ENCODE measurements at regions not wholly inside any gene's neighbourhood (a gene's known extent, or its start where the extent isn't known, plus 50 kb on each side); places are given as distances from the start of the nearest gene placed in this dataset.

- no peak overlapping the region for H3K4me3 ChIP-seq (ENCODE audit: low read depth, low read length)
- in situ Hi-C loops (cut with HindIII; ENCODE audit: low sequenced_read_pairs), result no loop called here
- no peak for DNase-seq (ENCODE audit: low read depth, low spot score)
- no peak for TF ChIP-seq CTCF (IDR thresholded peaks at IDR 0.05; ENCODE audit: low read depth, low read length)
Measured at GRCh38 chr2:53077413-53077812, 690.2 kb upstream of the CHAC2 start.

- TF ChIP-seq CTCF (IDR thresholded peaks at IDR 0.05; ENCODE audit: low read depth, low read length), result no peak
- in situ Hi-C loops (cut with HindIII; ENCODE audit: low sequenced_read_pairs), result no loop called here
- no peak for DNase-seq (ENCODE audit: low read depth, low spot score)
- H3K4me3 ChIP-seq (ENCODE audit: low read depth, low read length), result no peak overlapping the region
Measured at GRCh38 chr2:53075760-53076159, 691.8 kb upstream of the CHAC2 start.

GRCh38 chr2:53067533-53067932, 700.1 kb upstream of the CHAC2 start:
- in situ Hi-C loops (cut with HindIII; ENCODE audit: low sequenced_read_pairs), result no loop called here
- no peak for DNase-seq (ENCODE audit: low read depth, low spot score)
- no peak for TF ChIP-seq CTCF (IDR thresholded peaks at IDR 0.05; ENCODE audit: low read depth, low read length)
- no peak overlapping the region for H3K4me3 ChIP-seq (ENCODE audit: low read depth, low read length)

- DNase-seq (ENCODE audit: low read depth, low spot score), result no peak
- no peak for TF ChIP-seq CTCF (IDR thresholded peaks at IDR 0.05; ENCODE audit: low read depth, low read length)
- in situ Hi-C loops (cut with HindIII; ENCODE audit: low sequenced_read_pairs), result no loop called here
- no peak overlapping the region for H3K4me3 ChIP-seq (ENCODE audit: low read depth, low read length)
Measured at GRCh38 chr2:53067056-53067455, 700.5 kb upstream of the CHAC2 start.

- DNase-seq (ENCODE audit: low read depth, low spot score), result no peak
- TF ChIP-seq CTCF (IDR thresholded peaks at IDR 0.05; ENCODE audit: low read depth, low read length), result no peak
- in situ Hi-C loops (cut with HindIII; ENCODE audit: low sequenced_read_pairs), result no loop called here
- no peak overlapping the region for H3K4me3 ChIP-seq (ENCODE audit: low read depth, low read length)
Measured at GRCh38 chr2:53064154-53064553, 703.5 kb upstream of the CHAC2 start.

- peak; percentile 35 for DNase-seq (ENCODE audit: low read depth, low spot score)
- no peak for TF ChIP-seq CTCF (IDR thresholded peaks at IDR 0.05; ENCODE audit: low read depth, low read length)
- in situ Hi-C loops (cut with HindIII; ENCODE audit: low sequenced_read_pairs), result no loop called here
- no peak overlapping the region for H3K4me3 ChIP-seq (ENCODE audit: low read depth, low read length)
Measured at GRCh38 chr2:53058526-53058925, 709.1 kb upstream of the CHAC2 start.

GRCh38 chr2:53053937-53054336, 713.7 kb upstream of the CHAC2 start:
- no peak overlapping the region for H3K4me3 ChIP-seq (ENCODE audit: low read depth, low read length)
- no peak for DNase-seq (ENCODE audit: low read depth, low spot score)
- in situ Hi-C loops (cut with HindIII; ENCODE audit: low sequenced_read_pairs), result no loop called here
- TF ChIP-seq CTCF (IDR thresholded peaks at IDR 0.05; ENCODE audit: low read depth, low read length), result no peak
